ENCODE measurements at regions not wholly inside any gene's neighbourhood (a gene's known extent, or its start where the extent isn't known, plus 50 kb on each side); places are given as distances from the start of the nearest gene placed in this dataset.

DNA sequence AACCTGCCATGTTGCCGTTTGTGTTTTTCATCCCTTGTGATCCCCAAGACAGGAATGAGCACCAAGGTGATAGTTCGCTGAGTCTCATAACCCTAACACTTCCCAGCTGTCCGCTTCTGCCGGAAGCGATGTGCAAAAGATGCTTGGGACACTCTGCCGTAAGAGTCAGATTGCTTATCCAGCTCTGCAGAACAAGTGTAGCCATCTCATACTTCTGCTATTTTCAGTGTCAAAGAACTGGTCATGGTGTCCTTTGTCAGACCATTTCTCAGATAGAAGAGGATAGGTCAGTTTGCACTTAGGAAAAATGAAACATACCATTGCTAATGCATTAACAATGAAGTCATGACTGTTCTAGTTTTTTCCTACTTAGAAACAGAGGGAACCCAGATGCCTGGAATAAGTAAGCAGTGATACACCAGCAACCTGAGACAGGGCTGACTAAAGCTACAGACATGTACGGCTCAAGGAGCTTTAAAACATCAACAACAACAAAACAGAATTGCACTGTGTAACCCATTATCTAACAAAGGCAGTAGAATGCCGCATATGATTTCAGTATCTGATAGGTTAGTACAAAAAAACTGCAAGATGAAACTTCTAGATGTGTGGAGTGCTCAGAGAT, 134.0 kb upstream of the IL12A start:
- no peak for ATAC-seq
- ChIA-PET CTCF (no interaction called here), POLR2A (no interaction called here)
- peaks cover 7% of the 10 kb centered on the region for H3K27me3 Mint-ChIP-seq
- H3K36me3 Mint-ChIP-seq (ENCODE audit: low read depth): no peaks in the 10 kb centered on the region
- H3K27ac Mint-ChIP-seq: no peak overlapping the region
- no peaks in the 10 kb centered on the region for H3K4me1 Mint-ChIP-seq (ENCODE audit: low read depth)
- TF ChIP-seq, protein P1, sequence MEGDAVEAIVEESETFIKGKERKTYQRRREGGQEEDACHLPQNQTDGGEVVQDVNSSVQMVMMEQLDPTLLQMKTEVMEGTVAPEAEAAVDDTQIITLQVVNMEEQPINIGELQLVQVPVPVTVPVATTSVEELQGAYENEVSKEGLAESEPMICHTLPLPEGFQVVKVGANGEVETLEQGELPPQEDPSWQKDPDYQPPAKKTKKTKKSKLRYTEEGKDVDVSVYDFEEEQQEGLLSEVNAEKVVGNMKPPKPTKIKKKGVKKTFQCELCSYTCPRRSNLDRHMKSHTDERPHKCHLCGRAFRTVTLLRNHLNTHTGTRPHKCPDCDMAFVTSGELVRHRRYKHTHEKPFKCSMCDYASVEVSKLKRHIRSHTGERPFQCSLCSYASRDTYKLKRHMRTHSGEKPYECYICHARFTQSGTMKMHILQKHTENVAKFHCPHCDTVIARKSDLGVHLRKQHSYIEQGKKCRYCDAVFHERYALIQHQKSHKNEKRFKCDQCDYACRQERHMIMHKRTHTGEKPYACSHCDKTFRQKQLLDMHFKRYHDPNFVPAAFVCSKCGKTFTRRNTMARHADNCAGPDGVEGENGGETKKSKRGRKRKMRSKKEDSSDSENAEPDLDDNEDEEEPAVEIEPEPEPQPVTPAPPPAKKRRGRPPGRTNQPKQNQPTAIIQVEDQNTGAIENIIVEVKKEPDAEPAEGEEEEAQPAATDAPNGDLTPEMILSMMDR (IDR thresholded peaks at IDR 0.05): no peak
- no peak overlapping the region for H3K4me3 Mint-ChIP-seq
- intact Hi-C loops (cut with micrococcal nuclease): no loop called here
- DNase-seq: no peak
- no peaks in the 10 kb centered on the region for H3K9me3 Mint-ChIP-seq

DNA sequence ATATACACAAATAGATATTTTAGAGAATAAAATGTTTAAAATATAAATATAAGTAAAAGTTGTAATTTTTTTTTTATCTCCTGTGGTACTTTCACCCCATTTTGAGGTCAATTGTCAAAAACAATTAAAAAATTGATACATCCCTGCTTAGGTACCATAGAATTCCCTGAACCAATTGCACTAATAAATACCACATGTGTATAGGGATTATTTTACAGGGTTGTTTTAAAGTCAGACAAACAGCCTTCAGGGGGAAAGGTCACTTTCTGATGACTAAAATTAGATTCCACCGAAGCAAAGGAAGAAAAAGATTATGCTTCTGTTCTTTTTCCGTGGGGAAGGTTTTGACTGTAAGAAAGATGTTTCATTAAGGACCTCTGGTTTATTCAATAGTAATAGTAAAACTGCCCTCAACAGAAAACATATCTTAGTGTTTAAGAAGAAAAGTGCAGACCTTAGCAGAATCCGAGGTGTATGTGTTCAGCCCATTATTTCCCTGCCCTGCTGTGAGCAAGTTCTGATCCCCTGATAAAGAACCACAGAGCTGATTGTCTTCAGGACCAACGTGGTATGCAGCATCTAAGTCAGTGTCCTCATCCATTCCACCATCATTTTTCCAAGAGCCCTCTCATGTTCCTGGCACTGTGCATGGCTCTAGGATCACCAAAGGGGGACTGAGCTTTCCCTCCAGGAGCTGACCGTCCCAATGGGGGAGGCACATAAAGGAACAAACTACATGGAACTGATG, 132.9 kb upstream of the IL12A start:
- DNase-seq (no peak), ATAC-seq (no peak)
- TF ChIP-seq, protein P1 (IDR thresholded peaks at IDR 0.05): no peak
- ChIA-PET CTCF (no interaction called here), POLR2A (no interaction called here)
- H3K27me3 Mint-ChIP-seq: peaks cover 7% of the 10 kb centered on the region
- H3K36me3 Mint-ChIP-seq (ENCODE audit: low read depth): no peaks in the 10 kb centered on the region
- no peaks in the 10 kb centered on the region for H3K9me3 Mint-ChIP-seq
- no peaks in the 10 kb centered on the region for H3K4me1 Mint-ChIP-seq (ENCODE audit: low read depth)
- no peak overlapping the region for H3K27ac Mint-ChIP-seq
- intact Hi-C loops (cut with micrococcal nuclease): no loop called here
- no peak overlapping the region for H3K4me3 Mint-ChIP-seq

DNA sequence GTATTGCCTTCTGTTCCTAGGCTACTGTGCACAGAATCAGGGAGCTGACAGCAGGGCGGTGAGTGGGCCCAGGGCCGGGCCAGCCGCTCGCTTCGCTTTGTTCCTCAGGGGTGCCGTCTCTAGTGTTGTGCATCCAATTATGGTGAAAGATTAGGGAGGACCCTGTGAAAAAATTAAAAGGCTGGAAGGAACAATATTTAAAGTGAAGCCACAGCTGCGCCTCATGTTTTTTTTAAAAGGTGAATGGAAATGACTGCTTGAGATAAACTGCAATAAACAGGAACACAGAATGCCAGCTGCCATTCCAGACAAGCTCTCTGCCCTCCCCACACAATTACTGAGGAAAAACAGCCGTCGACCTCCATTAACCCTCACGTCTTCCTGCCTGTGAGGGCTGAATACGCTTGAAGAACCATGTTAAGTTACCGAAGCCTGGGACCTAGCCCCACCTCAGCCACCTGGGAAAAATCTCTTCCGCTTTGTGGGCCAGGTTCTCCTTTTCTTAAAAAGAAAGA, 132.0 kb upstream of the IL12A start:
- CTCF ChIA-PET: no interaction called here
- TF ChIP-seq, protein P1 (IDR thresholded peaks at IDR 0.05): no peak
- Mint-ChIP-seq H3K4me3 (no peak overlapping the region), H3K36me3 (ENCODE audit: low read depth) (no peaks in the 10 kb centered on the region), H3K27me3 (peaks cover 7% of the 10 kb centered on the region), H3K4me1 (ENCODE audit: low read depth) (no peaks in the 10 kb centered on the region), H3K9me3 (no peaks in the 10 kb centered on the region), H3K27ac (no peak overlapping the region)
- intact Hi-C loops (cut with micrococcal nuclease): no loop called here
- DNase-seq (no peak), ATAC-seq (no peak)
- POLR2A ChIA-PET: no interaction called here

DNA sequence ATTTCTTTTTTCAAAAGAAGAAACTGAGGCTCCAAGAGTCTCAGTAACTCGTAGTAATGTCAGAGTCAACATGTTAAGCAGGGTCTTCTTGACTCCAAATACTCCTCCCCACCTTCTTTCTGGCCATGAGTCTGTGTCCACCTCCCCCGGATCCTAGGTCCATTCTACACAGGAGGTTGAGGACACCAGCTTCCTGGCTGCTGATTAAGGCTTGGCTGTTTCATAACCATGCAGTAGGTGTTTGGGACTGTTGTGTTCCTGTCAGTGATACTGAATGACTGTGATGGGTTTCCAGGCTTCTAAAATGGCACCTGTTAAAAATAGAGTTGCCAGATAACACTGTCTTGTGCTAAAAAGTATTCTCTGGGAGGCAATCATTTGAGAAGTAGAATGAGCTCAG, 130.8 kb upstream of the IL12A start:
- Mint-ChIP-seq H3K4me1 (ENCODE audit: low read depth) (no peaks in the 10 kb centered on the region), H3K9me3 (no peaks in the 10 kb centered on the region), H3K4me3 (no peak overlapping the region), H3K27ac (no peak overlapping the region), H3K36me3 (ENCODE audit: low read depth) (no peaks in the 10 kb centered on the region), H3K27me3 (peaks cover 6% of the 10 kb centered on the region)
- CTCF ChIA-PET: no interaction called here
- POLR2A ChIA-PET: no interaction called here
- ATAC-seq (no peak), DNase-seq (no peak)
- intact Hi-C loops (cut with micrococcal nuclease): no loop called here
- TF ChIP-seq, protein P1 (IDR thresholded peaks at IDR 0.05): no peak

DNA sequence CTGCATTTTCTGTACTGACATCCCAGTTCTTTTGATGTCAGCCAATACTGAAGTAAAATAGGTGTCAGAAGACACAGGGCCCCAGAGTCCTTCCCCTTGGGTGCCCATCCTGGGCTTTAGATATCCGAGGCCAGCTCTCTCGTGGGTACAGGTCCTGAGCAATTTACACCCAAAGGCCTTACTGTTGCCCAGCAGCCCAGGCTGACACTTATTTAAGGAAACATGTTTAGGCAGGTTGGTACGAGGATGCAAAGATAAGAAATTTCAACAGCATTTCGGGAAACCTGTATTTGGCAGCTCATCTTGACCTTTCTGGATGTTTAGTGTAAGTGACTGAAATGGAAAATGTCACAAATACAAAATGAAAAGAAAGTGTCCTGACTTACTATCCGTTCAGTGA, 130.0 kb upstream of the IL12A start:
- POLR2A ChIA-PET: no interaction called here
- H3K9me3 Mint-ChIP-seq: no peaks in the 10 kb centered on the region
- CTCF ChIA-PET: no interaction called here
- no peak overlapping the region for H3K4me3 Mint-ChIP-seq
- no peaks in the 10 kb centered on the region for H3K4me1 Mint-ChIP-seq (ENCODE audit: low read depth)
- peaks cover 4% of the 10 kb centered on the region for H3K27me3 Mint-ChIP-seq
- intact Hi-C loops (cut with micrococcal nuclease): no loop called here
- TF ChIP-seq, protein P1 (IDR thresholded peaks at IDR 0.05): no peak
- H3K27ac Mint-ChIP-seq: no peak overlapping the region
- ATAC-seq: no peak
- no peaks in the 10 kb centered on the region for H3K36me3 Mint-ChIP-seq (ENCODE audit: low read depth)
- no peak for DNase-seq
